NCI-H1048 (cell line): ENCODE measurements at regions not wholly inside any gene's neighbourhood (a gene's known extent, or its start where the extent isn't known, plus 50 kb on each side); places are given as distances from the start of the nearest gene placed in this dataset.

Experiments
- DNase-seq: peaks from one replicate; lab custom pipeline; 2025; lab: John Stamatoyannopoulos, UW

DNA sequence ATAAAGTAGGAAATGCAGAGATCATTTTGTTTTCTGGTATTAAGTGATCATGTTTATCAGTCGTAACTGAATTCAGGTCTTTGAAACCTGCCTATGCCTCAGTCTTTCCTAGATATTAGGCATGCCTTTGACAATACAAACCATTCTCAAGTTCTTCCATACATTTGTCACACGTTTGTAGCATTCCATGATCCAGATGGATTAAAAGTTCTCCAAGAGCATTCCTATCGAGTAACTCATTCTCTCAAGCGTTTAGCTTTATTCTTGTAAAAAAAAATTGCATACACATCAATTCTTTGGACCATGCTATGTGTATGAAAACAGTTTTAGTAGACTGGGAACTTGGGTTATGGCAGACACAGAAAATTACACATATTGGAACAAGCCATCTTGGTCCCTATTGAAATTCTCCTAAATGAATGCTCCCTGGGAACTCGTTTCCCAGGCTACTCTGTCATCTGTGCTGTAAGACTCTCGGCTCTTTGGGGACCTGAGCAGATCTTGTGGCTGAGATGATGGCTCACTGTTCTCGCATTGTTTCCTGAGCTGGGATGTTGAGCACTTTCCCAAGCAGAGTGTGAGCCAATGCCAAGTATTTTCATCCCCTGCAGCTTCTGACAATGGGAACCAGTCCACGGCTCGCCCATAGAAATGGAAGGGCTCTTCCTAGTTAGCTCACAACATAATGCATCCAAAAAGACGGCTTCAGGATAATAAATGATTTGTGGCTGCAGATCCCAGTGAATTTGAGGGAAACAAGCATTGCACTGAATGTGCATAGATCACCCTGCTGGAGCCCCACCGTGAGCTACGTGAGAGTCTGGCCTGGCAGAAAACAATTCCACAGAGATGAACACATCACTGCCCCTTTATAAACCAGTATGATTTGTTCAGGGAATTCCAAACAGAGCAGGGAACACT lies 230.2 kb downstream of the IRX1 start:
- no peak for DNase-seq

DNA sequence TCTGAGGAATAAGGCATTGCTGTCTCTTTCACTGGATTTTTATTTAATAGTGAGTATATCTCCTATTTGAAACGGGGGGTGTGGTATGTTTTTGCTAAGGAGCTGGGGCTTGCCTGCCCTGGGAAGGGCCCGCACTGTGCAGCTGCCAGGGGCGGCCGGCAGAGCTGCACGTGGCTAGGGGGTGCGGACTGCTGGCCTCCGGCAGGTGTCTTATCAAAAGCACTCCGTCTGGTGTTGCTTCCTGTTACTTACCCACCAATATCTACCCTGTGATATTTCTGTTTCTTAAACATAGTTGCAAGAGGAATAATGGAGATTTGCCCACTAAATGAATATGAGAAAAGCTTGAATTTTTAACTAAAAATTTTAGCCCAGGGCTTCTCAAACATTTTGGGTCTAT lies 232.0 kb downstream of the IRX1 start:
- DNase-seq: no peak

DNA sequence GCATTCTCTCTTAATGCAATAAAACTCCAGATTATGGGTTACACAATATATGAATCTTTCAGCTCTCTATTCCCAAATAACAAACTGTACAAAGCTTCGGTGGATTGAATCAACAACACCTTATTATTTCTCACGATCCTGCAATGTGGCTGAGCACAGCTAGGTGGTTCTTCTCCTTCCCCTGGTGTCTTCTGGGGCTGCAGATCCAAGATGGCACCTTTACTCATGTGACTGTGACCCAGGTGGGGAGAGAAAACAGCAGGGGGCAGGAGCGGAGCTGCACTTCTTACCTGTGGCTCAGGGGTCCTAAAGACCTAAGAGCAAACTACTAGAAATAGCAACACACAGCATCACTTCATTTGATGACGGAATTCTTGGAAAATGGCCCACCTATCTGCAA lies 233.1 kb downstream of the IRX1 start:
- no peak for DNase-seq

- no peak for DNase-seq
These were observed 237.9 kb downstream of the IRX1 start for GRCh38 chr5:3833566-3833965.

GRCh38 chr5:3835811-3836210 lies 240.2 kb downstream of the IRX1 start:
- no peak for DNase-seq

GRCh38 chr5:3836528-3836927 lies 240.9 kb downstream of the IRX1 start:
- no peak for DNase-seq

- no peak for DNase-seq
These were observed 241.9 kb downstream of the IRX1 start for GRCh38 chr5:3837506-3837905.

- no peak for DNase-seq
These were observed 243.5 kb downstream of the IRX1 start for GRCh38 chr5:3839151-3839550.

DNA sequence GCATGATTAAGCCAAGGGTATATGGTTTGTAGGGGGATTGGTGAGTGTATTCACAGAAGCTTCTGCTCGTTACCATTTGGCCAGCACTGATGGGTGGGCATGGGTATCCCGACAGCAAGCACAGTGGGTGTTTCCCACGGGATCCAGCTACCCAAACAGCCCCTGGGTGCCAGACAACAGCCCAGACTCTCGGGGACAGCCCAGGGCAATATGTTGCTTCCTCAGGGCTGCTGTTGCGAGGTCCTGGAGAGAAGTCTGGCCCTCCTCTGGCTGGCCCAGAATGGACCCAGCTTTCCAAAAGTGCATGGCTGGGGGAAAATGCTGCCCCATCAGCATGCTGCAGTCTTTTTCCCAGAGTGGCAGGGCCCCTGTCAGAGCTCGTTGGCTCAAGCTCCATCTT lies 247.0 kb downstream of the IRX1 start:
- DNase-seq: no peak

- DNase-seq: no peak
These were observed 248.1 kb downstream of the IRX1 start for GRCh38 chr5:3843706-3844105.

GRCh38 chr5:3844266-3844665 lies 248.6 kb downstream of the IRX1 start:
- DNase-seq: no peak

DNA sequence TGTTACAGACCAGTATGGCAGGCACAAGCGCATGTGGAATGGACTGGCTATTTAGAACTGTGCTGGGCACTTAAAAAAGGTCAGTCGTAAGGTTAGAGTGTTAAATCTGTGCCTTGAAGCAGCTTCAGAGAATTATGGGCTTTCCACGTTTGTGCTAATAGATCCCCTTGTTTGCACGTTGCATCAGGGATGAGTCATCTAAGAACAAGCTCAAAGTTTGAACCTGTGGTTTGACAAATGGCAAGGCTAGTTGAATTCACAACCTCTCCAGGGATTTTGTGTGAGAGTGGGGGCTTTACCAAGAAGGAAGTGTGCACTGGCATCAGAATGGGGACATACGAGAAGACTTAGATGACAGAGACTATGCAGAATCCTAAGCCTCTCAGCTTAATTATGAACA lies 249.6 kb downstream of the IRX1 start:
- no peak for DNase-seq

DNA sequence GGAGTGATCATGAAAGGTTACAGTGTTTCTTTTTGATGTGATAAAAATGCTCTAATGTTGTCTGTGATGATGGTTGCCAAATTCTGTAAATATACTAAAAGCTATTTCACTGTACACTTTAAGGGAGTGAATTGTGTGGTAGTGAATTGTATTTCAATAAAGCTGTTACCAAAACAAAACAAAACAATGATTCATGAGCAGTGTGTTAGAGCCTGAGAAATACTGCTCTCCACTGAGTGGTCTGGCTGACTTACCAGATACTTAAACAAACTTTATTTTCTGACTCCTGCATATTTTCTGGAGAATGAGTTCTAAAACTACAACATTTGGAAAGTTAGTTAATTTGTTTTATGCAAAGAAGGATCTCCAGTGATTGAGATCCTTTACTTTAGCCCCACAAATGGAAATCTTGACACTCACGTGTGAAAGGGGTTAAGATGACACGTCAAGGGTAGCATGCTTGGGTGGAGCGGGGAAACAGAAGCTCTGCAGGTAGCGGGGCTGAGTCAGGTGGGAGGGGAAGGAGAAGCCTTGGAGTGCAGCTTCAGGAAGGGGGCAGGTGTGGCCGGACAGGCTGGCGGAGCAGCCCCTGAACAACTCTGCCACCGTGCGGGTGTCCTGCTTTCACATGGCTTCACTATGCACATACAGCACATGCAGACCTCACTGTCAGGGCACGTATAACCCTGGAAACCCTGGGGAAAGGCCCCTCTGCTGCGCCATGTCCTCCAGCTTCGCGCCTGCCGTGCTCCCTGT lies 256.7 kb downstream of the IRX1 start:
- DNase-seq: no peak

DNA sequence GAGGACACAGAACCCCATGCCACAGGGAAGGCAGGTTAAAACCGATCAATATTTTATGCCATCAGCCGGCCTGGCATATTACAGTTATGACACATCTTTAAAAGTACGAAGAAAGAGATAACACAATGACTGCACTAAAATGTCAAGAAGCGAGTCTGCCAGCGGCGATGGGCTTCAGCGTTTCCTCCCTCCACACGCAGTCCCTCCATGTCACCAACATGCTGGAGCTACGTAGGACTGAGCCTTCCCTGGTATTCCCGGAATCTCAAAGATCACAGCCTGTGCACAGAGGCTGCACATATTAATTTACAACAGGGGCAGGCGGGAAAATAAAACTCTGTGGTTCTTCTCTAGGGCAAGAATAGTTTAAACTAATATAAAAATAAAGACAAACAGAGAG lies 257.7 kb downstream of the IRX1 start:
- DNase-seq: no peak

DNA sequence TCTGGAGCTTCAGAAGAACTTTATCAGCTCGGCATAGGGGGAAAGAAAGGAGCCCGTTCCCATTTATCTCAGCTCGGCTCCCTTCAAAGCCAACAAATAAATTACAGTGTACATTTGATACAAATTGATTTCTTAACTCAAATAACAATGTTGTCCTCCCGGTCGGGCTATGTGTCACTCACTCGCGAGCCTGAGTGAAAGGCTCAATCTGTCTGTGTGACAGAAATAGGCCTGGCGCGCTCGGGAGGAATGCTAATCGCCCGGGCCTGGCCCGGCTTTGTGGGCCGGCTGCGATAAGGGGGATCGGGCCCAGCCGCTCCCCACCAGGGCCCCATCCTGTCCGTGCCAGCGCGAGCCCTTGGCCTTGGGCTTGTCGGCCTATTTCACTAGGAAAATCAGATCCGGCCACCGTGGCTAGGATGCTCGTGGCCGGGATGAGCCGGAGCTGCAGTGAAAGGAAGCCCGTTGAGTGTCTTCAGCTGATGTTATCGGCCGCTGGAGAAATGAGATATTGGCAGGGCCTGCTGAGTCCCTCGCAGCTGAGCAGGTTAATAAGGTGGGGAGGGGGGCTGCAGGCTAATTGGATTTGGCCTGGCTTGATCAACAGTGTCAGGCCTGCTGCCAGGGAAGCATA lies 258.7 kb downstream of the IRX1 start:
- DNase-seq: no peak

- no peak for DNase-seq
These were observed 260.4 kb downstream of the IRX1 start for GRCh38 chr5:3856036-3856435.

DNA sequence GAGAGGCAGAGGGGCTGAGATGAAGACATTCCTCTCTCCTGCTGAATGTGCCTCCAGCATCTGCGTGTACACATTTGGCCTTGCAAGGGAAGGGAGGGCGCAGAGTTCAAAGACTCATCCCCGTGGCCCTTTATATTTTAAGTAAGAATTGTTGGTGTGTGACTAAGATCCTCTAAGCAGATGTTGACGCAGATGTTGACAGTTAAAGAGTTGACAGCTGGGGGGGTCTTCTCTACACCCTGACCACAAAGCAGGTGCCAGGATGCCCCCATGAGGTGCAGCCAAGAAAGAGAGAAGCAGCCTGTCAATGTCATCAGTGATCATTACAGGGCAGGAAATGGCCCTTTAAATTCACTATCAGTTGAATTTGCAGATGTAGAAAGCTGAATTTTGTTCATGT lies 262.9 kb downstream of the IRX1 start:
- no peak for DNase-seq

DNA sequence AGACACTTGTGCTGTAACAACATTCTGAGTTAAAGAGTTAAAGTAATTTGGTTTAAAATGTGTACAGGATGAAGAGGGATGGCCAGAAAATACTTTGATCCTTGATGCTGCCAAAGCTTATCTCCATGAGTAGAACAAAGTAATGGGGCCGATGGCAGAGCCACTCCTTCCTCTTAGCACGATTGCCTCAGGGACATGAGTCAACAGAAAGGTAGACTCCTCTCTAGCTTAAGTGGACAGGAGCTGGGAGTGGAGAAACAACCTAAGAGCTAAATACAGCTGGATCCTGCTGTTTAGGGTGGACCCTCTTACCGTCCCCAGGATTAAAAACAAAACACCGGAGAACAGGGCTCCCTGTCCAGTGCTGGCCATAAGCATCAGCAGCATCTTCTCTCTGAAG lies 267.3 kb downstream of the IRX1 start:
- no peak for DNase-seq

DNA sequence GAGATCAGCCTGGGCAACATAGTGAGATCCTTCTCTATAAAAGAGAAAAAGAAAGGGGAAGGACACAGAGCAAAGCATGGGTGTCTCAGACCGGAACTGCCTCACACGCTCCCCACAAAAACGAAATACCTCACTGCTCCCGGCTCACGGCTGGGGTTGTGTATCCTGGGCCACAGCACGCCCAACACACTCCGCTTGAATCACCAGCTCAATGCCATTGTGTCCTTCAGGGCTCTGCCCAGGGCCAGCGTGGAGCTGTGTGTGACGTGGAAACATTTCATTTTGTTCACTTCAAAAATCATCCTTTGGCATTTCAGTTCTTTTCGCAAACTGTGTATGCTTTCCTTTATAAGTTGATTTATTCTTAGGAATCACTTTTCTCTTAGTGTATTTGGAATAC lies 279.5 kb downstream of the IRX1 start:
- no peak for DNase-seq

- DNase-seq: no peak
These were observed 282.6 kb downstream of the IRX1 start for GRCh38 chr5:3878267-3878666.

GRCh38 chr5:3883040-3883439 lies 287.4 kb downstream of the IRX1 start:
- DNase-seq: no peak

DNA sequence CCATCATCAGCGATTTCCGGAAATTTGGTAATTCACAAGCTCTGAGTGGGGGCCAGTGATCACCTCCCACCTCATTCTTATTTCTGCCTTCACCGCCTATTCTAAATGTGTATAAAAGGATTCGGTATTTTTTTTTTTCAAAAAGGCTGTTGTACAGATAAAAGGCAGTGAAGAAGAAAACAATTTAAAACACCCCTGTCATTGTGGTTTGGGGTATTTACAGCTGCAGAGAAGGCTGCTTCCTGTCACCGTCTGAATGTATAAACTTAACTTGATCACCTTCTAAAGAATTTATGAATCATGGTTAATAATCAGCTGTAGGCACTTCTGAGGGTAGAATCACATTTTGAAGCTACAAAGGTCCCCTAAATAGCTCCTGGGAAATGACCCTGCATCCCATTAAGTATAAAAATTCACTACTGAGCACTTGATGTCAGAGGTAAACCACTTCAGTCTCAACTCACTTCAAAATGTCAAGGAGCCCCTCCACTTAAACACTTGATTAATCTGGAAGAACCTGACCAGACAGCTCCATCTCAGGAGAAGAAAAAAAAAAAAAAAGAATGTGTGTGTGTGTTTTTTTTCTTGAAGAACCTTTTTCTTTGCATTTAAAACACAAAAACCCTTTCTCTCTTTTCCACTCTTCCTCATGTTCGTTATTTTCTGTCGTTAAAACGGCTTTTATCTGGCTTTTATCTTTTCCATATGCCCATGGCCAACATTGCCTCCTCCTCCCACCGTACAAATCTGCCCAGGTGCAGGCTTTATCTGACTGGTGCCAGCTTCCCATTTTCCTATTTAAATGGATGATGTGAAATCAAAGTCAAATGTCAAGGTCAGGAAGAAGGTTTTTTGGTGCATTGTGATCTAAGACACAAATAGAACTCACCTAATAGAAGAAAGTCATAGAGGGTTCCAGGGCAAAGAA lies 291.2 kb downstream of the IRX1 start:
- DNase-seq: no peak
